ENCODE measurements at regions not wholly inside any gene's neighbourhood (a gene's known extent, or its start where the extent isn't known, plus 50 kb on each side); places are given as distances from the start of the nearest gene placed in this dataset.

DNA sequence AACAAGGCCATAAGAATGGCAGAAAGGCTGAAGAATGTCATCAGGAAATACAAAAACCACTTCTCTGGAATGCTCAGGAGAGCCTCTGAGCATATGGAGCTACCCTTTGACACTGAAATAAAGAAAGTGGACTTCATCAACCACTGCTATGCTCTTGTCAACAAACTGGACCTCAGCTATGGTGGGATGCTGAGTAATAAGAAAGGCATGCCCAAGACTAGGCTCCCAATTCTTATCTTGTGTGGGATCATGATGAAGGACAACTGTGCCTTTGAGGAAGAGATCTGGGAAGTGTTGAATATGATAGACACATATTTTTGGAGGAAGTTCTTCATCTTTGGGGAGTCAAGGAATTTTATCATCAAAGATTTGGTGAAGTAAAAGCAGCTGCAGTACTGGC is 86.9 kb upstream of the MAGEB16 start:
- TF ChIP-seq, protein P1, sequence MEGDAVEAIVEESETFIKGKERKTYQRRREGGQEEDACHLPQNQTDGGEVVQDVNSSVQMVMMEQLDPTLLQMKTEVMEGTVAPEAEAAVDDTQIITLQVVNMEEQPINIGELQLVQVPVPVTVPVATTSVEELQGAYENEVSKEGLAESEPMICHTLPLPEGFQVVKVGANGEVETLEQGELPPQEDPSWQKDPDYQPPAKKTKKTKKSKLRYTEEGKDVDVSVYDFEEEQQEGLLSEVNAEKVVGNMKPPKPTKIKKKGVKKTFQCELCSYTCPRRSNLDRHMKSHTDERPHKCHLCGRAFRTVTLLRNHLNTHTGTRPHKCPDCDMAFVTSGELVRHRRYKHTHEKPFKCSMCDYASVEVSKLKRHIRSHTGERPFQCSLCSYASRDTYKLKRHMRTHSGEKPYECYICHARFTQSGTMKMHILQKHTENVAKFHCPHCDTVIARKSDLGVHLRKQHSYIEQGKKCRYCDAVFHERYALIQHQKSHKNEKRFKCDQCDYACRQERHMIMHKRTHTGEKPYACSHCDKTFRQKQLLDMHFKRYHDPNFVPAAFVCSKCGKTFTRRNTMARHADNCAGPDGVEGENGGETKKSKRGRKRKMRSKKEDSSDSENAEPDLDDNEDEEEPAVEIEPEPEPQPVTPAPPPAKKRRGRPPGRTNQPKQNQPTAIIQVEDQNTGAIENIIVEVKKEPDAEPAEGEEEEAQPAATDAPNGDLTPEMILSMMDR (IDR thresholded peaks at IDR 0.05; ENCODE audit: insufficient read depth, low read length) = no peak
- no peak overlapping the region for H3K4me3 ChIP-seq (ENCODE audit: low read depth, low read length)
- DNase-seq (ENCODE audit: low read depth) = no peak

DNA sequence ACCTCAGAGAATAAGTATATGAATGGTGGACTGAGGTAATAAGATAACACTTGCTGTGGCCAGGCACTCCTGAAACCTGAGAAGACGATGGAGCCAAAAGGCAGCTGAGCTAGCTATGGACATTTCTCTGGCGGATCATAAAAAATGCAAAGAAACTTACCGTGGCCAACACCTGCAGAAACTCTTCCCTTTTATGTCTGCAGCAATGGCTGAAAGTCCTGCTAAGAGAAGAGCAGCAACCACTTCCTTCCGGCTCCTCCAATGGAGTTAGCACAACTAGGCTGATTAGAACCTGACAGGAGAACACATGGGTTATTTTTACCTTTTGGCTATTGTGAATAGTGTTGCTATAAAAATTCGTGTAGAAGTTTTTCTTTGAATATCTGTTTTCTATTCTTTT is 76.0 kb upstream of the MAGEB16 start:
- DNase-seq (ENCODE audit: low read depth) = no peak
- TF ChIP-seq, protein P1 (IDR thresholded peaks at IDR 0.05; ENCODE audit: insufficient read depth, low read length) = no peak
- H3K4me3 ChIP-seq (ENCODE audit: low read depth, low read length) = no peak overlapping the region

DNA sequence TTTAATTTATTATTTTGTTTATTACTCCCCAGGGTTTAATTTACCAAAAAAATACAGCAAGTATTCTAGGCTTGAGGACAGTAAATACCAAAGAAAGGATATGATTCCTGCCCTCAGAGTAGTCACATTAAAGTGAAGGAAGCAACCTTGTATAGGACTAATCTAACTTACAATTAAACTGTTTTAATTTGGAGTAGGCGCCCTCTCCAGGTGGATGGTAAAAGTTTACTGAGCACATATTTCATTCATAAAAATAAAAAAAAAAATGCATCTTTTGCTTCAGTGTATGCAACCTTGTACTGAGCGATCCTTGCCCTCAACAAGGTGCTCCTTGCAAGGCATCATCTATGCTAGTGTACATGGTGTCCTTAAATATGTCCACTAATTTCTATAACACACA is 72.0 kb upstream of the MAGEB16 start:
- no peak for DNase-seq (ENCODE audit: low read depth)
- H3K4me3 ChIP-seq (ENCODE audit: low read depth, low read length) = no peak overlapping the region
- TF ChIP-seq, protein P1 (IDR thresholded peaks at IDR 0.05; ENCODE audit: insufficient read depth, low read length) = no peak

DNA sequence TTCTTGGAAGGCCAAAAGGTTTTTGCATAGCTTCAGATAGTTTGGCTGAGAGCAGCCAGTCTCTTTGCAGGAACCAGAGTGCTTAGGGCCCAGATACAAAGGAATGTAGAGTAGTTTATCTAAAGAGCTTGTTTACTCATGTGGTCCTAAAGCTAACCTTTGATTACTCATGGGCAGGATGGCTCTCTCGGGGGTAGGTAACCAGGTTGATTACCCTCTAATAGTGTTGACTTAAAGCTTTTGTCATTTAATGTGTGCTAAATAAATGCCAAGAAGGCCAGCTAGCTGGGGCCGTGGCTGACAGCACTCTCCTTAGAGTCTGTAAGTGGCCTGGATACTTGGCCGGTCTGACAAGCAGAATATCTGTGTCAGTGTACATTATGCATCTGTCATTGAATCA is 69.7 kb upstream of the MAGEB16 start:
- no peak for DNase-seq (ENCODE audit: low read depth)
- no peak overlapping the region for H3K4me3 ChIP-seq (ENCODE audit: low read depth, low read length)
- TF ChIP-seq, protein P1 (IDR thresholded peaks at IDR 0.05; ENCODE audit: insufficient read depth, low read length) = no peak

DNA sequence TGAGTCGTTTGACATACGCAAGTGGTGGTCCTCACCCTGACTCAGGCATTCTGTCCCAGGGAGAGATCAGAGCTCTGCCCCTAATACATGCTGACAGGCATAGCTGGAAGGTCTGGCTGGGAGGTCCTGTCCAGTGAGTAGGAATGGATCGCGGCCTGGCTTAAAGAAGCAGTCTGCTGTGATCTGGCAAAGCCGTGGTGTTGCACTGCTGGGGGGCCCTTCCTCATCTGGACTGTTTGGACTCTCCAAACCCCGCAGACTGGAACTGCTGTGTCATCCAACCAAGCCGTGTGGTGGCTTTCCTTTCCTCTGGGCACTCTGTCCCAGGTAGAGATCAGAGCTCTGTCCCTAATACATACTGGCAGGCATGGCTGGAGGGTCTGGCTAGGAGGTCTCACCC is 64.3 kb upstream of the MAGEB16 start:
- H3K4me3 ChIP-seq (ENCODE audit: low read depth, low read length) = no peak overlapping the region
- TF ChIP-seq, protein P1 (IDR thresholded peaks at IDR 0.05; ENCODE audit: insufficient read depth, low read length) = no peak
- DNase-seq (ENCODE audit: low read depth) = no peak

DNA sequence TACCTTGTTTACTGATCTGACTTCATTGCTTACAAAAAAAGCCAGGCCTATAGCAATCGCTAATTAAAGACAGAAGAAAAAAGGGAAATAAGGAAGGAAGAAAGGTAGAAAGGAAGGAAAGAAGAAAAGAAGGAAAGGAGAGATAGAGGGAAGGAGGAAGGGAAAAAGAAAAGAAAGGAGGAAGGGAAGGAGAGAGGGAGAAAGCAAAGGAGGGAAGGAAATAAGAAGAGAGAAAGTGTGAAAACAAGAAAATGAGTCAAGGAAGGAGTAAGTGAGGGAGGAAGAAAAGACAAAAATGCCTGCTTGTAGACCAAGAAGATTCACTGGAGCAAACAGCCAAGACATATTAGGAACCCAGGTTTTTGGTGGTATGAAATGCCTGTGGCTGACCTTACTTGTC is 57.0 kb upstream of the MAGEB16 start:
- DNase-seq (ENCODE audit: low read depth) = no peak
- TF ChIP-seq, protein P1 (IDR thresholded peaks at IDR 0.05; ENCODE audit: insufficient read depth, low read length) = no peak
- no peak overlapping the region for H3K4me3 ChIP-seq (ENCODE audit: low read depth, low read length)

DNA sequence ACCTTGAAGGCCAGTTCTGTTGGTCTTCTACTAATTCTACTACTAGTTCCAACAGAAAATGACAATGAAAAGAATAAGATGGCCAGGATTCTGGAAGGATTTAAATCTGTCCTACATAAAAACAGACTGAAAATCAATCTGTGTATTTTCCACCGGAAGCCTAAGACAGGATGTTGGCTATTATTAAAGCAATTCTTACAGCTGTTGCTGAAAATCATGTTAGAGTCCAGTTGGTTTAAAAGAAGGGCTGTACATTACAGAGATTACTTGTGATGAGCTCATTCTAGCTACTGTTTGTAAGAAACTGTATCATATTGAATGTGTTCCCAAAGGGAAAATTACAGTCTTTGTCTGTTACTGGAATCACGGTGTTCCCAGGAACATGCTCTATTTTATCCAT is 54.8 kb upstream of the MAGEB16 start:
- no peak overlapping the region for H3K4me3 ChIP-seq (ENCODE audit: low read depth, low read length)
- TF ChIP-seq, protein P1 (IDR thresholded peaks at IDR 0.05; ENCODE audit: insufficient read depth, low read length) = no peak
- no peak for DNase-seq (ENCODE audit: low read depth)

Data from fibroblast of the aortic adventitia (primary cell).